GM12878 (cell line): ENCODE measurements at regions not wholly inside any gene's neighbourhood (a gene's known extent, or its start where the extent isn't known, plus 50 kb on each side); places are given as distances from the start of the nearest gene placed in this dataset.

Experiments used
- CTCF ChIP-seq, 3 experiments: IDR thresholded peaks in 2 of 3; conservative IDR thresholded peaks in 1 of 3; 2 replicates each; pipeline ENCODE4 v1.5.1; 2011; ENCODE audit warnings: low read depth in 3 of 3, low read length in 3 of 3, mild to moderate bottlenecking in 3 of 3, control low read depth in 2 of 3, moderate library complexity in 2 of 3, inconsistent platforms in 1 of 3, mixed read lengths in 1 of 3; ENCODE audit not compliant: control insufficient read depth in 2 of 3, insufficient read depth in 1 of 3; ENCODE audit errors: extremely low read depth in 1 of 3
- IRF4 ChIP-seq: IDR thresholded peaks from 2 replicates; pipeline ENCODE4 v1.6.1; 2011; ENCODE audit warnings: low read depth, low read length
- SIX5 ChIP-seq: IDR thresholded peaks from 2 replicates; pipeline ENCODE4 v1.6.1; 2011; ENCODE audit warnings: mild to moderate bottlenecking, low read depth, low read length, moderate library complexity; ENCODE audit not compliant: severe bottlenecking

GRCh38 chr2:12001621-12002020, 255.2 kb downstream of the LPIN1 start:
- TF ChIP-seq CTCF (IDR thresholded peaks at IDR 0.05 in 2 of 3, conservative IDR thresholded peaks at IDR 0.05 in 1 of 3; ENCODE audit: control insufficient read depth in 2 of 3, extremely low read depth in 1 of 3, insufficient read depth in 1 of 3, low read depth in 3 of 3, low read length in 3 of 3) = no peak
- no peak for TF ChIP-seq IRF4
- TF ChIP-seq SIX5 = no peak
